ENCODE measurements at regions not wholly inside any gene's neighbourhood (a gene's known extent, or its start where the extent isn't known, plus 50 kb on each side); places are given as distances from the start of the nearest gene placed in this dataset.

GRCh38 chr18:34511435-34511834 is 198.7 kb upstream of the DTNA start:
- no peaks in the 10 kb centered on the region for H3K4me1 ChIP-seq (ENCODE audit: control insufficient read depth, insufficient read depth, low read length)
- intact Hi-C loops (cut with micrococcal nuclease; ENCODE audit: unreplicated experiment): no loop called here
- no peaks in the 10 kb centered on the region for H3K79me2 ChIP-seq (ENCODE audit: control insufficient read depth, insufficient read depth, low read length)
- no peak overlapping the region for H3K4me2 ChIP-seq (ENCODE audit: control insufficient read depth, insufficient read depth)
- no peaks in the 10 kb centered on the region for H3K9me3 ChIP-seq (replicated peaks; ENCODE audit: control insufficient read depth, insufficient read depth, low read length)
- no peaks in the 10 kb centered on the region for H3K27me3 ChIP-seq (replicated peaks in 1 of 2; ENCODE audit: control insufficient read depth in 2 of 2, insufficient read depth in 2 of 2, low read length in 1 of 2)
- no TSS peak for BruUV-seq (replicated peaks)
- ChIA-PET POLR2A (interaction anchor here (0.7 to 1.6 kb wide), 5 partner anchors 12 to 38 kb away, joined by 3 to 4 read pairs (median 3); no protein-coding TSS in a partner anchor), SMC1A (ENCODE audit: uncharacterized antibody, unreplicated experiment) (interaction anchor here (0.6 to 2.7 kb wide), 17 partner anchors 10 to 389 kb away, joined by 3 to 16 read pairs (median 3); no protein-coding TSS in a partner anchor), CTCF (interaction anchor here (1.0 to 2.9 kb wide), 5 partner anchors 8 to 388 kb away, joined by 3 to 10 read pairs (median 4); no protein-coding TSS in a partner anchor), RAD21 (ENCODE audit: unreplicated experiment) (interaction anchor here (0.8 to 1.8 kb wide), 7 partner anchors 11 to 155 kb away, joined by 3 to 5 read pairs (median 3); no protein-coding TSS in a partner anchor)
- TF ChIP-seq TBL1XR1 (IDR thresholded peaks at IDR 0.05; ENCODE audit: low read depth, low read length): no peak
- TF ChIP-seq BCL11A (IDR thresholded peaks at IDR 0.05; ENCODE audit: low read depth, low read length): no peak
- no peak for TF ChIP-seq TCF3 (IDR thresholded peaks at IDR 0.05; ENCODE audit: borderline replicate concordance, insufficient read depth, low read depth, low read length)
- no peak for TF ChIP-seq RELB (IDR thresholded peaks at IDR 0.05; ENCODE audit: low read depth)
- no peak for TF ChIP-seq ETV6 (conservative IDR thresholded peaks at IDR 0.05 in 1 of 2, IDR thresholded peaks at IDR 0.05 in 1 of 2; ENCODE audit: borderline replicate concordance in 1 of 2, low read depth in 1 of 2)
- TF ChIP-seq FOS (IDR thresholded peaks at IDR 0.05; ENCODE audit: borderline replicate concordance, extremely low read depth, insufficient read length): no peak
- no peak for TF ChIP-seq ZBTB40 (IDR thresholded peaks at IDR 0.05; ENCODE audit: borderline replicate concordance)
- no peak for TF ChIP-seq REST (IDR thresholded peaks at IDR 0.05; ENCODE audit: low read depth, low read length)
- no peak for TF ChIP-seq IRF5 (IDR thresholded peaks at IDR 0.05; ENCODE audit: borderline replicate concordance)
- no peak for TF ChIP-seq NR2C2 (IDR thresholded peaks at IDR 0.05; ENCODE audit: borderline replicate concordance, control insufficient read depth, insufficient read length, low read depth)
- no peak for TF ChIP-seq E2F4 (IDR thresholded peaks at IDR 0.05; ENCODE audit: low read depth, low read length)
- no peak overlapping the region for H3K9ac ChIP-seq (ENCODE audit: control insufficient read depth, insufficient read depth, low read length)
- H4K20me1 ChIP-seq (ENCODE audit: control insufficient read depth, insufficient read depth): no peaks in the 10 kb centered on the region
- H3K36me3 ChIP-seq (ENCODE audit: control insufficient read depth in 2 of 2, insufficient read depth in 2 of 2, low read length in 1 of 2): no peaks in the 10 kb centered on the region
- ATAC-seq: no peak; the same call in 2 of the 3 replicates
- DNase-seq (ENCODE audit: low read depth, low spot score): no peak
- no peak overlapping the region for H3K4me3 ChIP-seq
- in situ Hi-C loops (cut with MboI): no loop called here
- no peak for FAIRE-seq
- no peak overlapping the region for H2AFZ ChIP-seq (ENCODE audit: control insufficient read depth, low read depth, low read length)
- no peak overlapping the region for H3K27ac ChIP-seq (ENCODE audit: control insufficient read depth, insufficient read depth)

All from GM12878 (cell line).